Fibroblast of lung (primary cell): ENCODE measurements at regions not wholly inside any gene's neighbourhood (a gene's known extent, or its start where the extent isn't known, plus 50 kb on each side); places are given as distances from the start of the nearest gene placed in this dataset.

ENCODE experiments used
- EZH2 ChIP-seq: IDR thresholded peaks from 2 replicates; pipeline ENCODE4 v1.5.1; 2012; ENCODE audit warnings: low read length, control low read depth, mild to moderate bottlenecking; ENCODE audit errors: missing control alignments
- TF ChIP-seq, protein P1 (sequence below), 2 donors: IDR thresholded peaks in 1 of 2; conservative IDR thresholded peaks in 1 of 2; 1 replicate in 1 of 2; 2 replicates in 1 of 2; pipeline ENCODE4 v1.5.1; 2011 to 2012; ENCODE audit warnings: low read length in 2 of 2, control low read depth in 1 of 2, inconsistent platforms in 1 of 2, low read depth in 1 of 2, mild to moderate bottlenecking in 1 of 2

DNA sequence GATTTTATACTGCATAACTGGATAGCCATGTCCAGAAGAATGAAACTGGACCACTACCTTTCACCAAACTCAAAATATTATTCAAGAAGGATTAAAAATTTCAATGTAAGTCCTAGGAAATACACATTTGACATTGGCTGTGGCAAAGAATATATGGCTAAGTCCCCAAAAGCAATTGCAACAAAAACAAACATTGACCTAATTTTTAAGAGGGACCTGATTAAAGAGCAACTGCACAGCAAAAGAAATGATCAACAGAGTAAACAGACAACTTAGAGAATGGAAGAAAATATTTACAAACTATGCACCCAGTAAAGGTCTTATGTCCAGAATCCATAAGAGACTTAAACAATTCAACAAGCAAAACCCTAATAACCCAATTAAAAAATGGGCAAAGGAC is 1313.0 kb upstream of the GBE1 start:
- TF ChIP-seq, protein P1, sequence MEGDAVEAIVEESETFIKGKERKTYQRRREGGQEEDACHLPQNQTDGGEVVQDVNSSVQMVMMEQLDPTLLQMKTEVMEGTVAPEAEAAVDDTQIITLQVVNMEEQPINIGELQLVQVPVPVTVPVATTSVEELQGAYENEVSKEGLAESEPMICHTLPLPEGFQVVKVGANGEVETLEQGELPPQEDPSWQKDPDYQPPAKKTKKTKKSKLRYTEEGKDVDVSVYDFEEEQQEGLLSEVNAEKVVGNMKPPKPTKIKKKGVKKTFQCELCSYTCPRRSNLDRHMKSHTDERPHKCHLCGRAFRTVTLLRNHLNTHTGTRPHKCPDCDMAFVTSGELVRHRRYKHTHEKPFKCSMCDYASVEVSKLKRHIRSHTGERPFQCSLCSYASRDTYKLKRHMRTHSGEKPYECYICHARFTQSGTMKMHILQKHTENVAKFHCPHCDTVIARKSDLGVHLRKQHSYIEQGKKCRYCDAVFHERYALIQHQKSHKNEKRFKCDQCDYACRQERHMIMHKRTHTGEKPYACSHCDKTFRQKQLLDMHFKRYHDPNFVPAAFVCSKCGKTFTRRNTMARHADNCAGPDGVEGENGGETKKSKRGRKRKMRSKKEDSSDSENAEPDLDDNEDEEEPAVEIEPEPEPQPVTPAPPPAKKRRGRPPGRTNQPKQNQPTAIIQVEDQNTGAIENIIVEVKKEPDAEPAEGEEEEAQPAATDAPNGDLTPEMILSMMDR (conservative IDR thresholded peaks at IDR 0.05 in 1 of 2, IDR thresholded peaks at IDR 0.05 in 1 of 2; ENCODE audit: low read depth in 1 of 2, low read length in 2 of 2), result no peak
- no peak for TF ChIP-seq EZH2
